ENCODE measurements at regions not wholly inside any gene's neighbourhood (a gene's known extent, or its start where the extent isn't known, plus 50 kb on each side); places are given as distances from the start of the nearest gene placed in this dataset.

DNA sequence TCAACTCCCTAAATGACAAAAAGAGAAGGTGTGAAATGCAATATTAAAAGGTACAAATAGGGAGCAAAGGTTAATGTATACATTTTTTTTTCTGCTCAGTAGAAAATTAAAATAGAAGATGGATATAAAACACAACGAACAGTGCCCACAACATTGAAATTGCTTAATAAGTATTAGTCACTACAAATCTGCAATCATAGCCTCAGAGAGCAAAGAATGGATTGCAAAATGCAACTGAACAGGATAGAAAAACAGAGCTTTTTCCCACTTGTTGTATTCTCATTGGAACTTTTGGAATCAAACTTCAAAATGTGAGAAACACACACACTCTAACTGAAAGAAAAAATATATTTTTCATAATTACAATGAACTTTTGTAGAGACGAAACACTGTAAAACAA is 552.2 kb upstream of the NCAM2 start:
- Histone ChIP-seq H3K4me1 (no peaks in the 10 kb centered on the region), H3K9me3 (no peaks in the 10 kb centered on the region), H3K27ac (no peak overlapping the region), H3K27me3 (no peaks in the 10 kb centered on the region), H3K4me3 (no peak overlapping the region), H3K36me3 (no peaks in the 10 kb centered on the region)
- no peak for TF ChIP-seq POLR2AphosphoS5 (IDR thresholded peaks at IDR 0.05)
- TF ChIP-seq, protein P1, sequence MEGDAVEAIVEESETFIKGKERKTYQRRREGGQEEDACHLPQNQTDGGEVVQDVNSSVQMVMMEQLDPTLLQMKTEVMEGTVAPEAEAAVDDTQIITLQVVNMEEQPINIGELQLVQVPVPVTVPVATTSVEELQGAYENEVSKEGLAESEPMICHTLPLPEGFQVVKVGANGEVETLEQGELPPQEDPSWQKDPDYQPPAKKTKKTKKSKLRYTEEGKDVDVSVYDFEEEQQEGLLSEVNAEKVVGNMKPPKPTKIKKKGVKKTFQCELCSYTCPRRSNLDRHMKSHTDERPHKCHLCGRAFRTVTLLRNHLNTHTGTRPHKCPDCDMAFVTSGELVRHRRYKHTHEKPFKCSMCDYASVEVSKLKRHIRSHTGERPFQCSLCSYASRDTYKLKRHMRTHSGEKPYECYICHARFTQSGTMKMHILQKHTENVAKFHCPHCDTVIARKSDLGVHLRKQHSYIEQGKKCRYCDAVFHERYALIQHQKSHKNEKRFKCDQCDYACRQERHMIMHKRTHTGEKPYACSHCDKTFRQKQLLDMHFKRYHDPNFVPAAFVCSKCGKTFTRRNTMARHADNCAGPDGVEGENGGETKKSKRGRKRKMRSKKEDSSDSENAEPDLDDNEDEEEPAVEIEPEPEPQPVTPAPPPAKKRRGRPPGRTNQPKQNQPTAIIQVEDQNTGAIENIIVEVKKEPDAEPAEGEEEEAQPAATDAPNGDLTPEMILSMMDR (IDR thresholded peaks at IDR 0.05), result no peak
- no peak for TF ChIP-seq POLR2A (IDR thresholded peaks at IDR 0.05)
- TF ChIP-seq EP300 (IDR thresholded peaks at IDR 0.05), result no peak
- 57 to 69% methylated on average over 2 of the region's 2 CpGs for WGBS, 2 donors
- ATAC-seq (ENCODE audit: low FRiP score in 2 of 2) (no peak), DNase-seq (no peak)

DNA sequence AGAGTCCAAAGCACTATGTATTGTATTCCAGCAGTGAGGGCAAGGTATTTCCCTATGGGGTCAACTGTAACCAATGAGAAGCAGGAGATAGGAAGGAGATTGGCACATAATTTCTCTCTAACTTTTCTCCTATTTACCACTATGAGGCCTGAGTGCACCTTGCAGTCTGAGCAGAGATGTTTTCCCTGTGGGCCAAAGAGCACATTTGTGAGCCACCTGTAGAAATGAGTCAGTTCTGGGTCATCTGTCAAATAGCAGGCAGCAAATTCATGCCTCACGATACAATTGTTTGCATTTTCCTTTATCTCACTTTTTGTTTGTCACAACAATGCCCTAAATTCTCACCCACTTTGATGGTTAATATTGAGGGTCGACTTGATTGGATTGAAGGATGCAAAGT is 547.2 kb upstream of the NCAM2 start:
- H3K27ac ChIP-seq, result no peak overlapping the region
- WGBS, 2 donors, result 63 to 81% methylated on average over 2 of the region's 2 CpGs
- no peaks in the 10 kb centered on the region for H3K27me3 ChIP-seq
- H3K36me3 ChIP-seq, result no peaks in the 10 kb centered on the region
- no peak for TF ChIP-seq POLR2A (IDR thresholded peaks at IDR 0.05)
- no peak for ATAC-seq (ENCODE audit: low FRiP score in 2 of 2)
- no peaks in the 10 kb centered on the region for H3K9me3 ChIP-seq
- no peak for DNase-seq
- no peak overlapping the region for H3K4me3 ChIP-seq
- H3K4me1 ChIP-seq, result no peaks in the 10 kb centered on the region

DNA sequence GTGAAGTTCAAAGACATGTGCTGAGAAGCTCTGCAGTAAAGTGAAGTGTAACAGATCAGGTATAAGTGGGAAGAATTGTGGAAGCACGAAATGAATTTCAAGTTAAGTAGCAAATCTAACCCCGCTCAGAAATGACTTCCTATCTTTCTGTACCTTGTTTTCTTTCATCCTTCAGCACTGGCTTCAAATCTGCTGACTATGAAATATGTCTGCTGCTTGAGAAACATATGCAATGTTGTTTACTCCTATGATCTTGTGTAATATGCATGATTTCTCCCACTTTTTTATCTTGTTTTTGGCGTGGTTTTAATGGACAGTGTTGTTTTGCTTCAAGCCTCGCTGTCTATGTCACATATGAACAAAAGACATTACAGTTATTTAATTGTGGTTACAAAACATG is 545.3 kb upstream of the NCAM2 start:
- 74 to 76% methylated on average over 4 of the region's 4 CpGs for WGBS, 2 donors
- no peaks in the 10 kb centered on the region for H3K27me3 ChIP-seq
- H3K4me3 ChIP-seq, result no peak overlapping the region
- ATAC-seq (ENCODE audit: low FRiP score in 2 of 2) (no peak), DNase-seq (no peak)
- no peaks in the 10 kb centered on the region for H3K4me1 ChIP-seq
- no peak for TF ChIP-seq POLR2A (IDR thresholded peaks at IDR 0.05)
- no peak for TF ChIP-seq EP300 (IDR thresholded peaks at IDR 0.05)
- TF ChIP-seq, protein P1 (IDR thresholded peaks at IDR 0.05), result no peak
- no peak for TF ChIP-seq POLR2AphosphoS5 (IDR thresholded peaks at IDR 0.05)
- no peak overlapping the region for H3K27ac ChIP-seq
- no peaks in the 10 kb centered on the region for H3K36me3 ChIP-seq
- no peaks in the 10 kb centered on the region for H3K9me3 ChIP-seq

DNA sequence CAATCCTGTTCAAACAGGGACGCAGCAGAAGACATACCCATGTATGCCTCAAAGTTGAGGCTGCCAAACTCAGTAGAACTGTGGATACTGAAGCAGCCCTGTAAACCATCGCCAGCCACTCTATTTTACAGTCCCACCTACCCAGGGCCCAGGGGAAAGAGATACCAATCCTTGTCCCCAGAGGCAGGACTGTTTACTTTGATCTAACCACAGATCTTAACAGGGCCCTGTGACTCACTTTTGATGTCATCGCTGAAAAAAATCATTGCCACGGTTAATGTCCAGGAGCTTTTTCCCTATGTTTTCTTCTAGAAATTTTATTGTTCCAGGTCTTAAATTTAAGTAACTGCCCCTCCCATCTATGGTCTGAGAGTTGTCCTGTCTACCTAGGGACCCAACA is 538.4 kb upstream of the NCAM2 start:
- Histone ChIP-seq H3K9me3 (no peaks in the 10 kb centered on the region), H3K4me1 (no peaks in the 10 kb centered on the region), H3K27me3 (no peaks in the 10 kb centered on the region), H3K36me3 (no peaks in the 10 kb centered on the region), H3K27ac (no peak overlapping the region), H3K4me3 (no peak overlapping the region)
- 84 to 95% methylated on average over 3 to 4 of the region's 4 CpGs for WGBS, 2 donors
- ATAC-seq (ENCODE audit: low FRiP score in 2 of 2) (no peak), DNase-seq (no peak)
- TF ChIP-seq POLR2A (IDR thresholded peaks at IDR 0.05), result no peak
- TF ChIP-seq, protein P1 (IDR thresholded peaks at IDR 0.05), result no peak
- TF ChIP-seq POLR2AphosphoS5 (IDR thresholded peaks at IDR 0.05), result no peak
- TF ChIP-seq EP300 (IDR thresholded peaks at IDR 0.05), result no peak

- DNase-seq (no peak), ATAC-seq (ENCODE audit: low FRiP score in 2 of 2) (no peak)
- no peaks in the 10 kb centered on the region for H3K4me1 ChIP-seq
- no peaks in the 10 kb centered on the region for H3K9me3 ChIP-seq
- H3K36me3 ChIP-seq, result no peaks in the 10 kb centered on the region
- no peak overlapping the region for H3K27ac ChIP-seq
- no peak for TF ChIP-seq POLR2A (IDR thresholded peaks at IDR 0.05)
- TF ChIP-seq, protein P1 (IDR thresholded peaks at IDR 0.05), result no peak
- TF ChIP-seq EP300 (IDR thresholded peaks at IDR 0.05), result no peak
- no peak for TF ChIP-seq POLR2AphosphoS5 (IDR thresholded peaks at IDR 0.05)
- no peak overlapping the region for H3K4me3 ChIP-seq
- no peaks in the 10 kb centered on the region for H3K27me3 ChIP-seq
Observed at GRCh38 chr21:20463362-20463761, 534.8 kb upstream of the NCAM2 start.
